ENCODE measurements at regions not wholly inside any gene's neighbourhood (a gene's known extent, or its start where the extent isn't known, plus 50 kb on each side); places are given as distances from the start of the nearest gene placed in this dataset.

DNA sequence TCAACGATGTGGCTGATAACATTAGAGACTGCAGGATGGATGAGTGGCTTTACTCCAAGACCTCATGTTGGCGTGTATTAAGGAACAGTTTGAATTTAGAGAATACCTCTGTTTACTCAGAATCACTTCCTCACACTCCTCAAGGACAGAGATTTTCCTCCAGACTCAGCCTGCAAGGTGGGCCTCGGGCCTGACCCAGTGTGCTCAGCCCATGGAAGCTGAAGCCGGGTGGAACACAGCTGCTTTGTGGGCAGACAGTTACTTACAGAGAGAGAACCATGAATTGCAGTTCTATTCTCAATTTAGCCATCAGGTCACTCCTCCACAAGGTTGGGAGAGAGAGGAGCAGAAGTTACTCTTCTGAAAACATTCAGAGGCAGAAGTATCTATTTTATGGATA, 135.8 kb downstream of the SNX19 start:
- DNase-seq = no peak

DNA sequence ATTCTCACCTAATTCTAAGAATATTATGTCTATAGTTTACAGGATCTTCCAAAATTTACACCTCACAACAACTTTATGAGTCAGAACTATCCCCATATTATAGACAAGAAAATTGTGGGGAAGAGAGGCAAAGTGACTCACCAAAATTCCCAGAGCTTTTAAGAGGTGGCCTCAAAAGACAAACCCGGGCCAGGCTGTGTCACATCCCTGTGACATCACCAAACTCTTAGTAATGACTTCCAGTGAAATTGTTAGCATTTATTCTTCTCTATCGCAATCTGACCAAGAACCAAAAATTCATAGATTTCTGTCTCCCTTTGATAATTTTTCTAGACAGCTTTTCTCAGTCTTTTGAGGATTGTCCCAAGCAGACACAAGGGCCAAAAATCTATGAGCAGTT, 134.3 kb downstream of the SNX19 start:
- peak; percentile 11 for DNase-seq

DNA sequence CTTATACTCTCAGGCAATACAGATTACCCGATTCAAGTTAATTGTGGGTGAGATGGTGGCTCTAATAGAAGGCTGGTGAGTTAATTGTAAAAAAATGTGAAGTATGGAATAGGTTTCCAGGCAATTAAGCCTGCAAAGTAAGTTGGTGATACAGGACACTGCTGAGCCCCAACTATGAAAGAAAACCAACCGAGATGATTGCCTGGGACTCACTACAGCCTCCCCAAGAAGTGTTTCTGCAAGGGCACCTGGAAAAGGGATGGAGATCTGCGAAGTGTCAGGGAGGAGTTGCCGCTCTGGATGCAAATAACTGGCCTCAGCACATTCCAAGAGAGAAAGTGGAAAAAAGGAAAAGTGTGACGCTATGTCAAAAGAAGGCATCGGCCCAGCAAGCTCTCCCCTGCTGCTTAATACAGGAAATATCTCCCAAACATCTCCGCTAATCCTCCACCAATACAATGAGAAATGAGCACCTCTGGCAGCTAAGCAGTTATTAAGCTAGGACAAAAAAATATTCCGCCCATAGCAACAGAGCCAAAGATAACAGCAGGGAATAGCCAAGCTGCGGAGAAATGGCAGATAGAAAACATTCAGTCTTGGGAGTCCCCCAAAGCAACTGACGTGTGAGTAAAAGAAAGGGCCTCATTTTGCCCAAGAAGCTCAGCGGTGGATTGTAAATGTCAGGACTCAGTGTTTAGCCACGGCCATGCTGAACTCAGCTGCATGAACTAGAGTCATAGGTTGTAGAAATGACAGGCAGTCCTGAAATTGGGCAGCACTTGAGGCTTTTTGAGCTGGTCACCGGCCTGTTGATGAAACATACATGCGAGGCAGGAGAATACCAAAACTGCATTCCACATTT, 133.7 kb downstream of the SNX19 start:
- no peak for DNase-seq

DNA sequence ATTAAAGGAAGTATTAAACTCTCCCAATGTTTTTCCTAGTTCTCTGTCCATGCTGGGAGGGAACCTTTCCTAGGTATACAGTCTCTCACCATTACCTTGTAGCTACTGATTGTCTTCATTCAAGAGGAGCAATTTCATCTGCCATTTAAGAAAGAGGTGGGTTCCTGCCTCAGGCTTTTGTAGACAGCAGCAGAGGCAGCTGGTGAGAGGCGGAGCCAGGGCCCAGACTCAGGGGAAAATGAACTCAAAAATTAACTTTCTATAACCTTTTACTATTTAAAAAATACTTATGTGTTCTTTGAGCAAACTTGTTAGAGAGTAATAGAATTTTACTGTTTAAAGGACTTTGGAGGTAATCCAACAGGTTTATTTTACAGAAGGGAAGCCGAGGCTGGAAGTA, 133.0 kb downstream of the SNX19 start:
- DNase-seq = no peak

DNA sequence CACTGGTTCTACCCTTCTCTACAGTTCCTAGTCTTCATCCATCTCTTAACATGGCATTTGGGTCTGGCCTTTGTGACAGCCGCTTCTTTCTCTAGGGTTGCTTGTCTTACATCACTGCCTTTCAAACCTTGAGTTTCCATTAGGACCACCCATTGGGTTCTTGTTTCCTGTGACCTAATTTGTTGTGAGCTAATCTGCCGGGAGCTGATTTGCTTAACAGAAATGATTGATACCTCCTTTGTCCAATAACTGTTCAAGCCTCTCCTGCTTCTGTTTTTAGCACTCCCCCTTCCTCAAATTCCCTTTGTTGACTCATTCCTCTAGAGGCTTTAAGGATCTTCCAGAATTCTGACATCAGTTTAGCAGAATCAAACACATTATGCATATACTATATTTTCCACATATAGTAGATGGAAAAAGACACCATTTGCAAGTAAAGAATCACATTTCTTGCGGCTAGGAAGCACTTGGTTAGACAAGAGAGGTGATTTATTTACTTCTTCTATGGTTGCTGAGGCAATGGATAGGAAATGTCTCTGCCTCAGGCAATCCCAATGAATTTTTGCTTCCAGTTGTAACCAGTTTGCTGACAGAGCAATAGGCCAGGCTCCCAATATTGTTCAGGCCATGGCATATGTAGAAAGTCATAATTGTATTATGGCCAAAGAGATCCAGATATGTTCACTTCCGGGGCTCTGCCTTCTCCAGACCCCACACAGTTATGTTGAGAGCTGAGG, 130.7 kb downstream of the SNX19 start:
- DNase-seq = no peak

DNA sequence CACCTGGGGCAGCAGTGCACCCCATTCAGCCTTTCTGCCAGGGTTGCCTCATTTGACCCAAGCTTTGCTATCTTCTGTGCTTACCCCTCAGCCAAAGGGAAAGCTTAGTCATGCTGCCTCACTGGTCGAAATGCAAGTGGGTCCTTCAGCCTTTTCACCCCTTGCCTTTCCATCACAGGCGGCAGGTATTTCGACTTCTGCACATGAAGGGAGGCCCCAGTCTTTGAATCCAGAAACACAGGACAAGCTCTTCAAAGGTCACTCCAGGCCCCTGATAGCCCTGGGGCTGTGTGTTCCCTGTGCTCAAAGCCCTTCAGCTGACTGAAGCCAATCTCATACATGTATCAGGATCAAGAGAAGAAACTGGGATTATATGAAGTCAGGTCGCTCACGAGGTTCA, 129.7 kb downstream of the SNX19 start:
- no peak for DNase-seq

DNA sequence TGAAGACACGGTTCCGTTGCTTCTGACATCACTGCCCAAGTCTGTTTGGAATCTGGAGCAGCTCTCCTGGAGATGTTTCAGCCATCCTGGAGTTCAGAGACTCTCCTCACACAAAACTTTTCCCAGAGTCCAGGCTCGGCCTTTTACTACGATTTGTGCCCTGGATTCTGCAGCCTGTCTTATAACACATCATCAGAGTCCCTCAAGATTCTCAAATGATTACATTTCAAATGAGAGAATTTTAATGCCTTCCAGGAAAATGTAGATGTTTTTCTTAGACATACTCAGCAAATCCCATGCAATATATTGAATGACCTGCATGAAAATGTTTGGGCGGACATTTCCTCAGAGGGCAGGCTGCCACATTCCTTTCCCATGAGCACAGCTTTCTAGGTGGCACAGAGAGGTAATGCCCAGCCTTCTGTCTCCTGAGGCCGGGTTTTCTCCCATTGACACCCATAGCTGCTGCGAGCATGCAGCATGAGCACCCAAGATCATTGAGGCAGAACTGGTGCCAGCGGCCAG, 129.1 kb downstream of the SNX19 start:
- no peak for DNase-seq

DNA sequence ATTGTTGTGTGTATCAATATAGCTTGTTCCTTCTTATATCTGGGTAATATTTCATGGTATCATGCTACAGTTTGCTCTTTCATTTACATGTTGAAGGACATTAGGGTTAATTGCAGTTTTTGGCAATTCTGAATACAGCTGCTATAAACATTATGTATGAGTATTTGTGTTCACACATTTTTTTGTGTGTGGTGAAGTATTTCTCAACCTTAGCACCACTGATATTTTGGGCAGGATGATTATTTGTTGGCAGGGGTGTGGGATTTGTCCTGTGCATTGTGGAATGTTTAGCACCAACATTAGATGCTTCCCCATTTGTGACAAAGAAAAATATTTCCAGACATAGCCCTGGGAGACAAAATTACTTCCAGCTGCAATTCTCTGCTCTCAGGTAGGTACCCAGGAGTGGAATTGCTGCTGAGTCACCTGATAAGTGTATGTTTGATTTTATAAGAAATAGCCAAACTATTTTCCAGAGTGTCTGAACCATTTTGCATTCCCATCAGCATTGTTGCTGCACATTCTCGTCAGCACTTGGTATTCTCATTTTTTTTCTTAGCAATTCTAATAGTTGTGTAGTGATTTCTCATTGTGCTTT, 128.2 kb downstream of the SNX19 start:
- DNase-seq = no peak

DNA sequence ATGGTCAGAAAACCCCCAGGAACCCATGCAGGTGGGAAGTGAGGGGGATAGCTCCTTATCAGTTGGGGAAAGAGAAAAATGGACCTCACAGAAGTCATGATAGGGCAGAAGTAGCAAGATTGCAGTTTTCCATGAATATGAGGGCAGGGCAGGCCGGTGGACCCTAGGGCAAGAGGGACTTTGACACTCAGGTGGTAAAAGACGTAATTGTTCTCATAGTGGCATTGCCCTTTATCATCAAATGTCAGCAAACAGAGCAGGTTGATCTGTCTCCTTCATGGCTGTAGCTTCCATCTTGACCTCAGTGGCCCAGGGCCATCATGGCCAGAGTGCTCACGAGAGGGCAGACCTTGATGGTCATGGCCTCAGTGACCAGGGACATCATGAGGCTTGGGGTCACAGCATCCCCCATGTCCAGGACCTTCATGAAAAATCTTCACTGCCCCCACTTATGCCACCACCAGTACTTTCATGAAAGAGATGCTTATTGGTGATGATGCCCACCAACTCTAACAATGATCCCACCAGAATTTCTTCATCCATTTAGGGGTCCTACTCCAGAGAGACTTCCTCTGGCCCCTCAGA, 127.1 kb downstream of the SNX19 start:
- DNase-seq = no peak

DNA sequence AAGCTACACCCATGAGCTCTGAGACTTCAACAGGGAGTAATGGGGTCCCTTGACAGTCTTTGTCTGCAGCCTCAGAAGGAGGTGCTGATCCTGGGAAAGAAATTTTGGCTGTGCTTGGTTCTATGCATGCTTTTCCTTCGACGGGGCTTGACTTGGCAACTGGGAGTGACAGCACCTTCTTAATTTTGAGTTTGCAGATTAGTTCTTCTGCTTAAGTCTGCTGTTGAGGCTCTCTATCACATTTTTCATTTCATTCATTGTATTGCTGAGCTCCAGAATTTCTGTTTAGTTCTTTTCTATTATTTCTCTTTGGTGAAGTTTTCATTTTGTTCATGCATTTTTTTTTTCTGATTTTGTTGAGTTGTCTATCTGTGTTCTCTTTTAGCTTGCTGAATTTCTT, 125.6 kb downstream of the SNX19 start:
- no peak for DNase-seq

DNA sequence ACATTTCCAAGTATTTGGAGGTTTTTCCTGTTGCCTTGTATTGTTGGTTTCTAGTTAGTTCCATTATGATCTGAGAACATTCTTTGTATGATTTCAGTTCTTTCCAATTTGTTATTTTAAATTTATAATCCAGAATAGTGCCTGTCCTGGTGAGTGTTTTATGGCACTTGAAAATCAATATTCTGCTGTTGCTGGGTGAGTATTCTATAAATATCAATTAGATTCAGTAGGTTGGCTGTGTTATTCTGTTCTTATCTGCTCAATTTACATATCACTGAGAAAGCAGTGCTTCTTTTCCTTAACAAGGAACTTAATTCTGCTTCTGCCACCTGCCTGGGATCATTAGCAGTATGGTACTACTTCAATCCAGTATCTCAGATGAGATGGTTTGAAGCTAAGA, 123.5 kb downstream of the SNX19 start:
- no peak for DNase-seq

DNA sequence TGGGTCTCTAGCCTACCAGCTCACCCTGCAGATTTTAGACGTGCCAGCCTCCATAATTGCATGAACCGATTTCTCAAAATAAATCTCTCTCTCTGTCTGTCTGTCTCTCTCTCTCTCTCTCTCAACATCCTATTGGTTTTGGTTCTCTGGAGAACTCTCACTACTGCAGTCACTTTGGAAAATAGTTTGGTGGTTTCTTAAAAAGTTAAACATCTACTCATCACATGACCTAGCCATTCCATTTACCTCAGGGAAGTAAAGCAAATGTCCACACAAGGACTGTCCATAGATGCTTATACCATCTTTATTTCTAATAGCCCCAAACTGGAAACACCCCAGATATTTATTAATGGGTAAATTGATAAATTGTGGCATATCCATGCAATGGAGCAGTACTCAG, 119.5 kb downstream of the SNX19 start:
- no peak for DNase-seq

DNA sequence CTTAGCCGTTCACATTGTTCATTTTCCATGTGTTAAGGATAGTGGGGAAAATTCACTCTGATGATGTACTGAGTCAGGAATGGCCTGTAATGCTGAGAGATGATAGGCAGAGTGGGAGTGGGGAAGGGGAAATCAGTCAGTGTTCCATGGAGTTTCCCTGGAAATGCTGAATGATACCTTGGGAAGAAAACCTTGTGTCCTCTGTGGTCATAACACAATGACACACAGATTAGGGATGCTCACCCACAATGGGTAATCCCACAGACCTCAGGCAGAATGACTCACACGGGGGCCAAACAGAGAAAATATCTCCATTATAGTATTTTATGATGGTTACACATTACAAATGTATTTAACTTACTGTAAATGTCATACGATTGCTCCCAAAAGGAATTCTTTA, 118.0 kb downstream of the SNX19 start:
- peak; percentile 57 for DNase-seq

DNA sequence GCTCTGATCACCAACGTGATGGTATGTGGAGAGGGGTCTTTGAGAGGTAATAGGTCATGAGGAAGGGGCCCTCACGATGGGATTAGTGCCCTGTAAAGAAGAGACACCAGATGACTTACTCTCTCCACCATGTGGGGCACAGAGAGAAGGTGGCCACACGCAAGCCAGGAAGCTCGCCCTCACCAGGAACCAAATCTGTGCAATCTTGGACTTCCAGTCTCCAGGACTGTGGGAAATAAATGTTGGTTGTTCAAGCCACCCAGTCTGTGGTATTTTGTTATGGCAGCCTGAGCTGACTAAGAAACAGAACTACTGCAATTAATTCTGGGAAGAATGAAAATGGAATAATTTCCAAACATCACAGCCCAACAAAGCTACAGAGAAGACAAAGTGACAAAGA, 117.5 kb downstream of the SNX19 start:
- DNase-seq = no peak

DNA sequence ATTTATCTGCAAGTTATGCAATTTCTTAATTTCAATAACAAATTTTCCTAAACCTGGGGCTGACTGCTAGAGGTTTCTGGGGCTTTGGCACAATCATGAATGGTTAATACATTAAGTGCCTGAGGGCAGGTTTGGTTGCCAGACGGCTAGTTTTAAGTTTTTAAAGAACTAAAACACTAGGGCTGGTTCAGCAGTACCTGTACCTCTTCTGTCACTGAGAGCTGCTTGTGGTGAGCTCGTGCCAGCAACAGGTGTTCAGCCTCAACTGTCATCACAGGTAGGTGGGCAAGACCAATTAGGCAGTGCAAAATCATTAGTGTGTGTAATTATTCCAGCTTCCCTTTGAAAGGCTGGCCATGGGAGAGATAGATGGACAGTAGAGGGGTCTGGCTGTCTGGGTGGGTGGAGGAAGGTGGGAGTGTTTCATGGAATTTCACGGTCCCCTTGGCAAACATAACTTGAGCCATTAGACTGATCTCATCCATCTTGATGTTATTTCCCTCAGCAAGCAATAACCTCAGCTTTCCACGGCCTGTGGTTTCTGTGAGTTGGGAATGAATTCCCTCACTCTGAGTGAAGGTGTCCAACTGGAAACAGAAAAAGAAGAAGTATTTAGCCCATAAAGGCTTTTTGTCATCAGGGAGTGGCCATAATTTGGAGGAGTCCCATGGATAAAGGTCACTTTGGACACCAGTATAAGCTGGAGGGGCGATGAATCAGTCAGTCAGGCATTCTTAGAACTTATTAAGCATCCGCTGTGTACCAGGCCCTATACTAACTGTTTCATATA, 114.8 kb downstream of the SNX19 start:
- DNase-seq = no peak

DNA sequence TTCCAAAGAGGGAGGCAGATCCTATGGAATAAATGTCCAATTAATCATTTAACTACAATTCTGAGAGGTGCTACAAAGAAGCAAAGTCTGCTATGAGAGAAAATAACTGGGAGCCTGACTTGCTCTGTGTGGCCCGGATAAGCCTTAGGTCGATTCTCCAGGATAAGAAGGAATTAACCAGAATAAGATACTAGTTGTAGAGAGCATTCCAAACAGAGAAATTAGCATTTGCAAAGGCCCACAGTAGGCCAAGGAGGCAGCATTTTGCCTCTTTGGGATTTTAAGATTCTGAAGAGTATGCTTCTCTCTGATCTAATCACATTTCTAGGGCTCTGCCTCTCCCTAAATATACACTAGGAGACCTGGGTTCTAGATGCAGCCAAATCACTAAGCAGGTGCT, 113.7 kb downstream of the SNX19 start:
- no peak for DNase-seq

DNA sequence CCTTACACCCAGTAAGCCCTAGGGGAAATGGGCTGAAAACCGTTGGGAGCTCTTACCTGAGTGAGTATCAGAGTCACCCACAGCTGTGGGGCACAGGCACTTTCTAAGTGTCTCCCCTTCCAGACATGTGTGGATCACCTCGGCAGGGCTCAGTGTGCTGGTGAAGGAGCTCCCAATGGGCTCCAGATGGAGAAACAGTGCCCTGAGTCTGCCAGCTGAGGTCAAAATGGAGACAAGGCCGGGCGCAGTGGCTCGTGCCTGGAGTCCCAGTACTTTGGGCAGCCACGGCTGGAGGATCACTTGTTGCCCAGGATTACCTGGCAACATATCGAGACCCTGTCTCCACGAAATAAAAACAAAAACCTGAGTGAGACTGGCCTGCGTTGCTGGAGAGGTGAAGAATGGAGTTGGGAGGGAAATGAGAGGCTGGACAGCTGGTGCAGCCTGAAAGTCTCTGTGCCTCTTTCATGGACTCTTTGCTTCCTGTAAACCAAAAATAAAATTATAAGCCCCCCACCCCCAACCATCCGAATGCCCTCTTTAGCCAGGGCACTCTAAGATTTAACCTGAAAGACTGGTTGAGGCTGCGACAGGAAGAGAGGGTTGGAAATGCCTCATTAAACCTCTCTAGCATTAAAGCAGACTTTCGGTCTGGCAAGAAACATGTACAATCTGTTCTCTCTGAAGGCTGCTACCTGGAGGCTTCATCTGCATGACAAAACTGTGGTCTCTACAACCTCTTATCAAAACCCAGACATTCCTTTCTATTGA, 111.8 kb downstream of the SNX19 start:
- no peak for DNase-seq

DNA sequence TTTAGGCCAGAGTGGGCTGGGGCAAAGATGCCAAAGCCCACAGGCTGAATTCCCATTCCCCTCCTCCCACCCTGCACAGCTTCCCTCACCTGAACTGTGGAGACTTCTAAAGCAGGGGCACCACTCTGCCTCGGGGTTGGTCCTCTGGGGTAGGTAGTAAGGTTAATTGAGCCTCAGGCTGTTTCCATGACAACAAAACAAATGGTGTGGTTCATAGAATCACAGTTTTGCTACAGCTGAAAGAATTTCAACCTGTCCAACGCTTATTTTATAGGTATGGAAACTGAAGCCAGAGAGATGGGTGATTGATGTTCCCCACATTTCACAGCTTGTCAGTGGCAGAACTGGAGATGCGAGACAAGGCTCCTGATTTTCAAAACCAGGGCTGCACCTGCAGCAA, 109.5 kb downstream of the SNX19 start:
- DNase-seq = no peak

DNA sequence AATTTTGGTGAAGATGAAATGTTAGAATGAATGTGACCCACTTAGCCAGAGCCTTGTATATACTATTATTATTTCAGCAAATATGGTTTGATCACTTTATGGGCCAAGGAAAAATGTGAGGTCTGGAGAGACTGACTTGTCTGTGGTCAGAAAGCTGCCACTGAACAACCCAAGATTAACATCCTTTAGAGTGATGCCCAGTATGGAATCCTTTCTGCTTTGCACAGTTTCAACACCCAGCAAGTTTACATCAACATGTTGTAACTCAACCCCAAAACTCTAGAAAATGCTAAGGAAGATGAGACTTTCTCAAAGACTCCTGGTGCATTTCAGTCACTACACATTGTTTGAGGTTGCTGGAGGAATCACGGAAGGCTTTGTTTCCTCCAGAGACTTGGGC, 107.7 kb downstream of the SNX19 start:
- no peak for DNase-seq

DNA sequence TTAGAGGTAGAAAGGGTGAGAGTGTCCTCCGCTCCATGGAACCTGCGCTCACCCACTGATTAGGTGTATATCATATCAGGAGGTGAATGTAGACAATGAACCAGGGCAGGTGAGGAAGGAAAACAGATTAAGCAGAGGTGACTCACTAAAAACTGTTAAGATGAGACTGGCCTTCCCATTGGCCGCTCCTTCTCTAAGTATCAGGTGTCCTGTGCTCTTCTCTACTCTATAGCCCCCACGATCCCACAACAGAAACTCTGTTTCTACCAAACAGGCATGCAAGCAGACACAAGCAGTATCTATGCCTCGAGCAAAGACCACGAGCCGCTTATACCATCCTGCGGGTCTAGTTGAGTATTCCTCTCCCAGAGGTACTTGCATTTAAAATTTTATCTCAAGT, 103.1 kb downstream of the SNX19 start:
- DNase-seq = no peak

DNA sequence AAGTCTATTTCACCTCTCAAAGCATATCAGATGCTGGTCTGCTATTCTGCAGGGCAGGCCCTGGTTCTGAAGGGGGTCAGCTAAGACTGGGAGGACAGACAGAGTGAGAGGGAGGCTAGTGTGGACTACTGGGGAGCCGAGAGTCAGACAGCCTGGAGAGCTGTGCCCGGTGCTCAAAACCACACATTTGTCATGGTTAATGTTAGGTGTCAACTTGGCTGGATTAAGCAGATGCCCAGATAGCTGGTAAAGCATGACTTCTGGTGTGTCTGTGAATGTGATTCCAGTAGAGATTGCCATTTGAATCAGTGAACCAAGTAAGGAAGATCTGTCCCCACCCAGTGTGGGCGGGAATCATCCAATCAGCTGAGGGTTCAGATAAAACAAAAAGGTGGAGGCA, 102.6 kb downstream of the SNX19 start:
- no peak for DNase-seq
